Activated naive CD8-positive, alpha-beta T cell treated with anti-CD3 and anti-CD28 coated beads for 36 hours (primary cell): ENCODE measurements at regions not wholly inside any gene's neighbourhood (a gene's known extent, or its start where the extent isn't known, plus 50 kb on each side); places are given as distances from the start of the nearest gene placed in this dataset.

Experiments used
- DNase-seq: peaks from one replicate; pipeline ENCODE4 v3.0.0; 2021
- H3K27ac Mint-ChIP-seq: one replicate; pipeline ENCODE4 v1.8.0; 2022; ENCODE audit warnings: mild to moderate bottlenecking, moderate library complexity, mixed read lengths
- H3K27me3 Mint-ChIP-seq: one replicate; pipeline ENCODE4 v1.8.0; 2022; ENCODE audit warnings: mild to moderate bottlenecking, mixed read lengths
- H3K36me3 Mint-ChIP-seq: one replicate; pipeline ENCODE4 v1.8.0; 2021; ENCODE audit warnings: mild to moderate bottlenecking, mixed read lengths
- H3K4me1 Mint-ChIP-seq: one replicate; pipeline ENCODE4 v1.8.0; 2021; ENCODE audit warnings: mixed read lengths
- H3K4me3 Mint-ChIP-seq: one replicate; pipeline ENCODE4 v1.8.0; 2022; ENCODE audit warnings: mild to moderate bottlenecking, moderate library complexity, mixed read lengths
- H3K9me3 Mint-ChIP-seq: one replicate; pipeline ENCODE4 v1.8.0; 2022; ENCODE audit warnings: mixed read lengths

DNA sequence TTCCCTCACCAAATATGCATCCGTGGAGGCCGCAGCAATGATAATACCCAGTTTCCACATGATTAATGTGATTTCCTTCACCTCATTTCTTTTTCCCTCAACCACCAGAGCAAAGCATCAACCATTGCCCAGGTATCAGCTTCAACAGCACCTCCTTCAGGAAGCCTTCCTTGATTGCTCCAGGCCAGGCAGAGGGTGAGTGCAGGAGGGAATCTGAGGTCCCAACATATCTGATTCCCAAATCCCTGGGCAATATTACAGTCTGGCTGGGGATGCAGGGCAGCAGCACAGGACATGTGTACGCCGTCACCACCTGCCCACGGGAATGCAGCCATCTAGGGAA lies 142.4 kb upstream of the MYCN start:
- no peak for DNase-seq
- Mint-ChIP-seq H3K9me3 (no peaks in the 10 kb centered on the region), H3K27ac (no peak overlapping the region), H3K4me1 (no peaks in the 10 kb centered on the region), H3K27me3 (no peaks in the 10 kb centered on the region), H3K36me3 (no peaks in the 10 kb centered on the region), H3K4me3 (no peak overlapping the region)

DNA sequence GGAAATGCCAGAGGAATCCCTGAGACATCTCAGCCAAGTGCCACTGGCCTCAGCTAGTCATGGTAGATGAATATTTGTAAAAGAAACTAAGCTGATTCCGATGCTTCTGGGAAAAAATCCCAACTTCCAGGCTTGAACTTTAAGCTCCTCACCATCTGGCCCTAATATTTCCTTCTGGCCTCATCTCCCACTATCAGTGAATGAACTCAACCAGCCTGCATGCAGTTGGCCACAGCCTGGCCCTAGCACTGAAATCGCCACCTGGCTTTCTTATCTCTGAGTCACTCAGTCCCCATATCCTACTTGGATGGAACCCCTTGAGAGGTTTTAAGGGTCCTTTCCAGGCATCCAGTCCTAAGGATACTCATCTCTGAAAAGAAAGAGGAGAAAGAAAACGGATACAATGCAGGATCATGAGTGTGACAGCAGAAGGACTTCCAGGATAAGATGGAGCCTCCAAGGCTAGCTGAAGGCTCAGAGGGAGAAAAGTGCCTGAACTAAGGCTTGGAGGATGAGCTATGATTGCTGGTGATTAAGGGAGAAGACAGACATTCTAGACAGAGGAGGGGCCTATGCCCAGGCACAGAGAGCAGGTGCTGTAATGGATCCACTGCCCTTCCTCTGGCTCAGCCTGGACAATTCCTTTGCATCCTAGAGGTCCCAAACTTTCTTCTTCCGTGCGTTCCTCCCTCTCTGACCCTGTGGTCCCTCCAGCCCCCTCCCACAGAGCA lies 141.5 kb upstream of the MYCN start:
- H3K27me3 Mint-ChIP-seq, result no peaks in the 10 kb centered on the region
- H3K4me3 Mint-ChIP-seq, result no peak overlapping the region
- H3K27ac Mint-ChIP-seq, result no peak overlapping the region
- no peaks in the 10 kb centered on the region for H3K4me1 Mint-ChIP-seq
- DNase-seq, result no peak
- no peaks in the 10 kb centered on the region for H3K9me3 Mint-ChIP-seq
- H3K36me3 Mint-ChIP-seq, result no peaks in the 10 kb centered on the region

DNA sequence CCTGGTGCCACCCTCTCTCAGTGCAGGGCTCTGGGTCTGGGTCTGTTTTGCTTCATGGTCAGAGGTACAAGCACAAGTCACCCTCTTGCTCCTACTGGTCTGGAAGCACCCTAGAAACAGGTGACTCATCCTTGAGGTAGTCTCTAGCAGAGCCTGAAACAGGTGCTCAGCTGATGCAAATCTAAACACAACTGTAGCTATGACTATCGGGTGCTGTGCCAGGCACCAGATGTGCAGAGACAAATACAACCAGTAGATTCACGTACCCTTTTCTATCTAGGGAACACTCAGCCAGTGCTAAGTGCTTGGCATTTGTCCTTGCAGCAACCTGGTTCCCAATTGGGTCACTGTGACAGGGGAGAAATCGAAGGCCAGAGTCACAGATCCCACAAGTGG lies 140.9 kb upstream of the MYCN start:
- Mint-ChIP-seq H3K27ac (no peak overlapping the region), H3K4me3 (no peak overlapping the region), H3K9me3 (no peaks in the 10 kb centered on the region), H3K27me3 (no peaks in the 10 kb centered on the region), H3K36me3 (no peaks in the 10 kb centered on the region), H3K4me1 (no peaks in the 10 kb centered on the region)
- no peak for DNase-seq

DNA sequence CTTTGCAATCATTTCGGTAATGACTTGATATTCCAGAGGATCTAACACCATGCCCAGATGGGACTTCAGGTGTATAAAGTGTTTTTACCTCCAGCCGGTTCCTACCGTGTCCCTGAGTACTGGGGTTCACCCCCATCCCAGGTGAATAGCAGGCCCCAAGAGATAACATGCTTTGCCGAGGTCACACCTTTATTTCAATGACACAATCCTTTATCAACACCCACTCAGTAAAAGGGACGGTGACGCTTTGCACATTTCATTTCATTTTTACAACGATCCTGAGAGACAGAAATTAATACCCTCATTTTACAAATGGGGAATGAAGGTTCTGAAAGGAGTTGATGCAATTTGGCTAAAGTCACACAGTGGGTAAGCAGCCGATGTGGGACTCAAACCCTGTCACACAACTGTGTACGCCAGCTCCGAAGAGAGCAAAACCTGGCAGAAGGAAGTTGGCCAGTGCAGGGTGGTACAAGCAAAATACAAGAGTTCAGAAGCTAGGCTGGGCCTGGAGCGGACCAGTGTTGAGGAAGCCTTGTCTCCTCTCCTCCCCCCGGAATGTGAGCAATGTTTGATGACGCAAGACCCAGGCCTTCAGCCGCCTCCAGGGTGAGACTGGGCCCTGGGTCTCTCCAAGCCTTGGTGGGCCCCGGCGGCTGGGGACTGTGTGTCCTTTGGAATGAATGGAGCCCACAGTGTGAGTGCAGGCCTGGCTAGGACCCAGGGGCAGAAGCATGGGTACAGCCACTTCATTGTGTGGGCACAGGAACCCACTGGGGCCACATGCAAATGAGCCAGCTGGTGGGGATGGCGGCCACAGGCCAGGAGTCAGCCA lies 139.6 kb upstream of the MYCN start:
- H3K27me3 Mint-ChIP-seq, result no peaks in the 10 kb centered on the region
- H3K9me3 Mint-ChIP-seq, result no peaks in the 10 kb centered on the region
- H3K36me3 Mint-ChIP-seq, result no peaks in the 10 kb centered on the region
- no peaks in the 10 kb centered on the region for H3K4me1 Mint-ChIP-seq
- H3K27ac Mint-ChIP-seq, result no peak overlapping the region
- H3K4me3 Mint-ChIP-seq, result no peak overlapping the region
- no peak for DNase-seq

DNA sequence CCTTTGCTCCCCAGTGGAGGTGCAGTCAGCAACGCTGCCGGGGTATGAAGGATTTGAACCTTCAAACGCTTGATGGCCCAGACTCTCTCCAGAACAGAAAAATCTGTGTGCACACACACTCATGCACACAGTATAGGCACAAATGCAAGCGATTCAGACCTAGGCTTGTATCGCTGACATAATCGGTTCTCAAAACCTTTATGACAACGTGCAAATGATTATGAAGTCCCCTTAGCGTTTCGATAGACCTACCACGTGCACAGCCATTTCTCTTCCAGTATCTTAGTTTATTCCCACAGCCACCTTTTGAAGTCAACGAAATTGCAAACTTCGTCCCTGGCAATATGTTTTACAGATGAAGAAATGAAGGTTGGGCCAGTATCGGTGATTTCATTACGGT lies 138.9 kb upstream of the MYCN start:
- Mint-ChIP-seq H3K4me3 (no peak overlapping the region), H3K9me3 (no peaks in the 10 kb centered on the region), H3K27ac (no peak overlapping the region), H3K4me1 (no peaks in the 10 kb centered on the region), H3K36me3 (no peaks in the 10 kb centered on the region), H3K27me3 (peaks cover 3% of the 10 kb centered on the region)
- DNase-seq, result no peak

DNA sequence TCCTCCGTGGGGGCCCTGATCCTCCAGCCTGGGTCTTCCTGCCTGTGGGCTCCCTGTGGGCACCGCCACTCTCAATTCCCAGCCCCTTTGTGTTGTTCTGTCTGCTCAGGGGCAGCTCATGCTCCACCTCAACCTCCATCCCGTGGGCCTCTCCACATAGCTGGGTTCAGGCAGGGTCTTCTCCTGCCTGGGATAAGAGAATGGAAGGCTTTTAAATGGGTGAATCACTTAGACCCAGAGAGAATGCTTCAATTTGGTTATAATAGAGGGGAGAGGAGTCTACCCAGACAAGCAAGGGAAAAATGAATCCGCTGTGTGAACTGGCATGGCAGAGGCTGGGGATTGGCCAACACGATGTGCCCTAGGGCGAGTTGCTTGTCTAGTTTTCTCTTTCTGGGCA lies 138.4 kb upstream of the MYCN start:
- H3K4me3 Mint-ChIP-seq, result no peak overlapping the region
- no peaks in the 10 kb centered on the region for H3K36me3 Mint-ChIP-seq
- no peak for DNase-seq
- H3K9me3 Mint-ChIP-seq, result no peaks in the 10 kb centered on the region
- no peak overlapping the region for H3K27ac Mint-ChIP-seq
- H3K4me1 Mint-ChIP-seq, result no peaks in the 10 kb centered on the region
- H3K27me3 Mint-ChIP-seq, result peaks cover 3% of the 10 kb centered on the region

DNA sequence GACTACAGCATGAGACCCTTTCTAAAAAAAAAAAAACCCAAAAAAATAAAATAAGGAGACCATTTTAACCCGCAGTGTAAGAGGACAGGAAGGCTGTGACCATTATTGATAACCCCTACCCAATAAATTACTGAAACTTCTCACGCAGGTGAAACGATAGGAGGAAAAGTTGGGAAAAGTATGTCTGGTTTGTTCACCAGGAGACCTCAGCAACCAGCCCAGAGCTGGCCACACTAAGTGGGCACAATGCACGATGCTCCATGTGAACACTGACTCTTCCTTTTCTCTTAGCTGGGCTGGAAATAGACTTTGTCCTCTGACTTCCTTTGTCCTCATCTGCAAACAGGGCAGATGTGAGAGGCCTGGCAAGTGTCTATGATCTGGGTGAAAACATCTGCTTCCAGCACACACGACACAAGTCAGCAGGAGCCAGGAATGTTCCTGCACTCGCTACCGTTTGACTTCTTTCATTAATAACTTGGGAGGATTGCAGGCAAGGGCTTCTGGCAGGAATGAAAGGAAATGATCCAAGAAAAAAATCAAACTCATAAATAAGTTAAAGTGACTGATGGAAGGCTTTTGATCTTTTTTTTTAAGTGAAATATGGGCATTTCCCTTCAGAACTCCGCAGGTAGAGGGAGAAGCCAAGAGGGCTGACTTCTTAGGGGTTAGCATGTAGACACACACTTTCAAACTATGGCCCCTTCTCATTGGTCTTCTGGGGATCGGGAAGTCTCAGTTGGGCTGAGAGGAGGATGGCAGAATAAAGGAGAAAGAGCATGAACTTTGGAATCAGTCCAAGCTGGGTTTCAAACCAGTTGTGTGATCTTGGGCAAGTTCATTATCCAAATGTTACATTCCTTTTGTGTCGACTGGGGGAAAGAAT lies 137.4 kb upstream of the MYCN start:
- no peaks in the 10 kb centered on the region for H3K4me1 Mint-ChIP-seq
- H3K4me3 Mint-ChIP-seq, result no peak overlapping the region
- peaks cover 3% of the 10 kb centered on the region for H3K27me3 Mint-ChIP-seq
- H3K36me3 Mint-ChIP-seq, result no peaks in the 10 kb centered on the region
- no peaks in the 10 kb centered on the region for H3K9me3 Mint-ChIP-seq
- no peak for DNase-seq
- H3K27ac Mint-ChIP-seq, result no peak overlapping the region

DNA sequence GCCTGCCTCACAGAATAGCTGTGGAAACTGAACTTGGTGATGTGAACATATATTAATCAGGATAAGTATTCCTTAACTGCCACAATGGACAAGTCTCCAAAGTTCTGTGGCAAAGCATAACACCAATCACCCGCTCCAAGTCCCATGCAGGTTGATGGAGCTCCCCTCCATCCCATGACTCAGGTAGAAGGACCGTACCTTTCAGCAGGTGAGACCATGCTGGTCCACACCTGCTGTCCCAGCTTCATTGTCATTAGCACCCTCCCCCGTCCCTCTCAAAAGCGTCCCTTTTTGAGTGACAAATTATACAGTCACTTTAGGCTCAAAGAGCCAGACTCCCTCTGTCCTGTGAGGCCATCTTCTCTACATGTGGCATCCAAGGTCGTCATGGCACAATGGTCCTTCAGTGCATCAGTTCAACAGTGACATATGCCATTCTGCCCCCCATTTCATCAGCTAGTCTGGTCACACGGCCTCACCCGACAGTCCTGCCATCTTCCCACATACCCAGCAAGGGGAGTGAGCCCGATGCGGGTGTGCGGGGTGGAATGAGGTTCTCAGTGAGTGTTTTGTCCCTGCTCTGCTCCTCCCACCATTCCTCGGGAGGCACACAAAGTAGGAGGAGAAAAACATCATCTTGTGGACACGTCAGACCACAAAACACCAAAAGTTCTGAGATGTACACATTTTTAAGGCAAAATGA lies 136.7 kb upstream of the MYCN start:
- Mint-ChIP-seq H3K27me3 (peaks cover 5% of the 10 kb centered on the region), H3K9me3 (no peaks in the 10 kb centered on the region), H3K36me3 (no peaks in the 10 kb centered on the region), H3K27ac (no peak overlapping the region), H3K4me3 (no peak overlapping the region), H3K4me1 (no peaks in the 10 kb centered on the region)
- no peak for DNase-seq

DNA sequence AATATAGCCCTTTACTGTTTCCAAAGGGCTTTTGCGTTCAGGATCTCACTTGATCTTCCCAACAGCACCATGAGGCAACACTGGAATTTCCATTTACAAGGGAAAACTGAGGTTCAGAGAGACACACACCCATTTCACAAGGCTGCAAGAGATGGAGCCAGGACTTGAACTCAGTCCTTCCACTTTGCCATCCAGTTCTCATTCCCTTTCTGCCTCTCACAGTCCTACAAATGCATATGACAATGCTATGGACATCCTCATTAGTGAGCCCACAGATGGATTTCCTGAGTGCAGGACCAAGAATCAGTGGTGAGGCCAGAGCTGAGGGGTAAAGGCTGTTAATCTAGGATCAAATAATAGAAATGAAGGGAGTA lies 136.1 kb upstream of the MYCN start:
- no peak overlapping the region for H3K27ac Mint-ChIP-seq
- no peak for DNase-seq
- H3K9me3 Mint-ChIP-seq, result no peaks in the 10 kb centered on the region
- no peaks in the 10 kb centered on the region for H3K4me1 Mint-ChIP-seq
- peaks cover 9% of the 10 kb centered on the region for H3K27me3 Mint-ChIP-seq
- H3K4me3 Mint-ChIP-seq, result no peak overlapping the region
- H3K36me3 Mint-ChIP-seq, result no peaks in the 10 kb centered on the region

DNA sequence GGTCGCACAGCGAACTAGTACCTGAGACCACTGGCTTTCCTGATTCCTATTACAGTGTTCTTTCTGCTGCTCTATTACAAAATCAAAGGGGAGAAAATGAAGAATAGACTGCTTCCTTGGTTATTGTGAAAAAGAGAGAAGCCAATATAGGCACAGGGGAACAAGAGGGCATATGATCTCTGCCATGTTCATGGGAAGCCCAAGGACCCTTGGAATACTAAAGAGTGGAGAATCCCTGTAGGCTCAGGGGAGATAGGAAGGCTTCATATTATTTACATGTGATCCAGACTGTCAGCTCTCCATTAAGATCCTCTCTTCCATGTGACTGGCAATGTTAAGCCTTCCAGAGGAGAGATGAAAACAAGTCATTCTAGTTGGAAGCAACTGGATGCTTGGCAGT lies 135.7 kb upstream of the MYCN start:
- Mint-ChIP-seq H3K4me3 (no peak overlapping the region), H3K27me3 (peaks cover 9% of the 10 kb centered on the region), H3K27ac (no peak overlapping the region), H3K9me3 (no peaks in the 10 kb centered on the region), H3K36me3 (no peaks in the 10 kb centered on the region), H3K4me1 (no peaks in the 10 kb centered on the region)
- DNase-seq, result no peak

DNA sequence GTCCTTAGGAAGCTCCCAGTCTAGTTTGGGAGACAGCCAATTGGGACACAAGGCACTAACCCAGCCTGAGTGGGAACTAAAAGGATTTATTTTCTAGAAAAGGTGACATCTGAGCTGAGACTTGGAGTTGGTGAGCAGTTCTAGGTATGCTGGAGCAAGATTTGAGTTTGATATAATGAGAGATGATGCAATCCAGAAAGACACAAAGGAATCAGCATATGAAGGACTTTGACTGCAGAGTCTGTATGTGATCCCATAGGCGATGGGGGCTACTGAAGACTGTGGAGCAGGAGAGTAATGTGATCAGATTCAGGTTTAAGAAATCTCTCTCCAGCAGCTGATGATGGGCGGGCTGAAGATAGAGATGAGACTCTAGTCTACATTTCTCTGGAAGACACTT lies 135.1 kb upstream of the MYCN start:
- Mint-ChIP-seq H3K4me1 (no peaks in the 10 kb centered on the region), H3K36me3 (no peaks in the 10 kb centered on the region), H3K4me3 (no peak overlapping the region), H3K9me3 (no peaks in the 10 kb centered on the region), H3K27me3 (peaks cover 9% of the 10 kb centered on the region), H3K27ac (no peak overlapping the region)
- DNase-seq, result no peak

DNA sequence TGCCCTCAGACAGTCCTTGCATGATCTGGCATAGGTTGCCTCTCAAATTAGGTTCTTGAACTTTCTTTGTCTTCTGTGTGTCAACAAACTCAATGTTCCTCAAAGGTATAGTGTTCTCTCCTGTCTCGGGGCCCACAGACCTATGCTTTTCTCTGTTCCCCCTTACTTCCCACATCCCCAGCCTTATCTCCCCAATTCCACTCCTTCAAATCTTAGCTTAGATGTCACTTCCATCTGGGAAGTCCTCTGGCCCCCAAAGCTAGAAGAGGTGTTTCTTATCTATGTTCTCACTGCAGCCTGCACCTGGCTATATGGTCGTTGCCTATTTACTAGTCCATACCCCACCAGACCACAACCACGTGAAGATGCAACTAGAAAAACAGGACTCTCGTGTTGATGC lies 134.6 kb upstream of the MYCN start:
- Mint-ChIP-seq H3K4me1 (no peaks in the 10 kb centered on the region), H3K36me3 (no peaks in the 10 kb centered on the region), H3K9me3 (no peaks in the 10 kb centered on the region), H3K27me3 (peaks cover 9% of the 10 kb centered on the region), H3K4me3 (no peak overlapping the region), H3K27ac (no peak overlapping the region)
- no peak for DNase-seq

DNA sequence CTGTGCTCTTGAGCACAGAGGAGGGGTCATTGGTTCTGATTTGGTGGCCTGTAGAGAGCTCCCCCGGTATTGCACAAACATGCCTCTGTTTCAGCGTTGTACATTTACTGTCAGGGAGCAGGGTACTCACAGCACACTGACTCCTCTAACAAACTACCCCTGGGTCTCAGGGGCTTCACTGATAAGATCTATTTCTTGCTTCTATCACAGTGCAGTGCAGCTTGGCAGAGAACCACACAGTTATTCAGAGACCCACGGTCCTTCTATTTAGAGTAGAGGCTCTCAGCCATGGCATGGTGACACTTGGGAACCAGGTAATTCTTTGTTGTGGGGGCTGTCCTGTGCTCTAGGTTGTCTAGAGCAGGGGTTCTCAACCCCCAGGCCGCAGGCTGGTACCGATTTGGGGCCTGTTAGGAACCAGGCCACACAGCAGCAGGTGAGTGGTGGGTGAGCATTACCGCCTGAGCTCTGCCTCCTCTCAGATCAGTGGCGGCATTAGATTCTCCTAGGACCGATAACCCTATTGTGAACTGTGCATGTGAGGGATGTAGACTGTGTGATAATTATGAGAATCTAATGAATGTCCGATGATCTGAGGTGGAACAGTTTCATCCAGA lies 133.4 kb upstream of the MYCN start:
- no peak for DNase-seq
- Mint-ChIP-seq H3K9me3 (no peaks in the 10 kb centered on the region), H3K27ac (no peak overlapping the region), H3K36me3 (no peaks in the 10 kb centered on the region), H3K4me1 (no peaks in the 10 kb centered on the region), H3K27me3 (peaks cover 9% of the 10 kb centered on the region), H3K4me3 (no peak overlapping the region)

DNA sequence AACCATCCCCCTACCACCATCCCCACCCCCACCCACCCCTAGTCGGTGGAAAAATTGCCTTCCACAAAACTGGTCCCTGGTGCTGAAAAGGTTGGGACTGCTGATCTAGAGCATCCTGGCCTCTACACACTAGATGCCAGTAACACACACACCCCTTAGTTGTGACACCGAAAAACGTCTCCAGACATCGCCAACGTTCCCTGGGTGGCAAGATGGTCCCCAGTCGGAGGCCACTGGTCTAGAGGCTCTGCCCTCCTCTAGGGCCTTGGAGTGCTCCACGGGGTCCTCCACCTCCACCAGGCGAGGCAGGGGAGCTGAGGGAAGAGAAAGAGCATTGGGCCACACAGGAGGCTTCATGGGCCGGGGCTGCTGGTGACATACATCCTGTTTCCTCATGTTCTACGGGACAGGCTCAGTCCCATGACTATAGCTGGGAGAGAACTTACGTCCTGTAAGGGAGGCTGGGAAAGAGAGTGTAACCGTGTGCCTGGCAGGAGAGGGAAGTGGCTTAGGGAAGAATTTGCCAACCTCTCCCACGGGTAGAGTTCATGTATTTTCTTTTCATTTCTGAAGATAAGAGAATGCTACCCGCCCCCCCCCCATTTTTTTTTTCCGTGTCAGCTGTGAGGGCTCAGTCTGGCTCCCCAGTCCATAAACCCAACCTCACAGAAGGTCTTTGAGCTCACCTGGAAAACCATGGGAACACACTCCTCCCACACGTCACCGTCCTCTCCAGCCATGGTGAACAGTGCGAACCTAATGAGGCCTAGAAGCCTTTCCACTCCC lies 132.7 kb upstream of the MYCN start:
- H3K36me3 Mint-ChIP-seq, result no peaks in the 10 kb centered on the region

More for the DNA sequence above, 132.7 kb upstream of the MYCN start:
- DNase-seq, result no peak
- Mint-ChIP-seq H3K9me3 (no peaks in the 10 kb centered on the region), H3K4me1 (no peaks in the 10 kb centered on the region), H3K4me3 (no peak overlapping the region), H3K27ac (no peak overlapping the region), H3K27me3 (peaks cover 9% of the 10 kb centered on the region)
